AG04449 (cell line): ENCODE measurements at regions not wholly inside any gene's neighbourhood (a gene's known extent, or its start where the extent isn't known, plus 50 kb on each side); places are given as distances from the start of the nearest gene placed in this dataset.

Experiments
- CTCF ChIA-PET: fragments of 350-600 bp; formaldehyde crosslinking; extraction: SDS; loops from one replicate; lab custom pipeline; 2021; ENCODE audit warnings: antibody characterized with exemption; lab: Yijun Ruan, JAX
- POLR2A ChIA-PET: fragments of 400-600, 350-600 bp; formaldehyde crosslinking; extraction: SDS; loops from one replicate; lab custom pipeline; 2020; ENCODE audit warnings: antibody characterized with exemption, inconsistent platforms; lab: Yijun Ruan, JAX
- DNase-seq: peaks from one replicate; pipeline ENCODE4 v3.0.0-alpha.2; 2010; ENCODE audit warnings: low read depth, low spot score
- H3K4me3 ChIP-seq: 2 replicates; pipeline ENCODE4 v1.5.1; 2011; ENCODE audit warnings: low read depth, mild to moderate bottlenecking, control low read depth, low read length
- TF ChIP-seq, protein P1 (sequence below): IDR thresholded peaks from one replicate; pipeline ENCODE4 v1.5.1; 2011; ENCODE audit warnings: mild to moderate bottlenecking, moderate library complexity, low read length, control low read depth, inconsistent platforms; ENCODE audit not compliant: insufficient read depth; ENCODE audit errors: missing control alignments

DNA sequence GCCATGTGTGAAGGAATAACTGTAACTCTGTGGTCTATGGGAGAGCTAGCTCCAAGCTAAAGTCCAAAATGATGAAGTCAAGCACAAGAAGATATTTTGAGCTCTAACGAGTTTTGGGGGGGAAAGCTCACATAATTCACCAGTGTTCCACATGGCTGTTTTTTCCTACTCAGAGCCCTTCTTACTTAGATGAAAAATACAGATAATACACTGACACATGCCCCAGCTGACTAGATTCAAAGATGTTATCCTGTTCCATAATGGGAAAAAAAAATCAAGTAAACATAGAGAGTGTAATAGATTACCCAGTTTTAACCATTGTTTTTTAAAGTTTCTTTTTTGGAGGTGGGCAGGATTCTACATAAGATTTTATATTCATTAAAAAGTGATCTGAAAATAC, 86.6 kb downstream of the PRLHR start:
- CTCF ChIA-PET = no interaction called here
- no peak overlapping the region for H3K4me3 ChIP-seq
- TF ChIP-seq, protein P1, sequence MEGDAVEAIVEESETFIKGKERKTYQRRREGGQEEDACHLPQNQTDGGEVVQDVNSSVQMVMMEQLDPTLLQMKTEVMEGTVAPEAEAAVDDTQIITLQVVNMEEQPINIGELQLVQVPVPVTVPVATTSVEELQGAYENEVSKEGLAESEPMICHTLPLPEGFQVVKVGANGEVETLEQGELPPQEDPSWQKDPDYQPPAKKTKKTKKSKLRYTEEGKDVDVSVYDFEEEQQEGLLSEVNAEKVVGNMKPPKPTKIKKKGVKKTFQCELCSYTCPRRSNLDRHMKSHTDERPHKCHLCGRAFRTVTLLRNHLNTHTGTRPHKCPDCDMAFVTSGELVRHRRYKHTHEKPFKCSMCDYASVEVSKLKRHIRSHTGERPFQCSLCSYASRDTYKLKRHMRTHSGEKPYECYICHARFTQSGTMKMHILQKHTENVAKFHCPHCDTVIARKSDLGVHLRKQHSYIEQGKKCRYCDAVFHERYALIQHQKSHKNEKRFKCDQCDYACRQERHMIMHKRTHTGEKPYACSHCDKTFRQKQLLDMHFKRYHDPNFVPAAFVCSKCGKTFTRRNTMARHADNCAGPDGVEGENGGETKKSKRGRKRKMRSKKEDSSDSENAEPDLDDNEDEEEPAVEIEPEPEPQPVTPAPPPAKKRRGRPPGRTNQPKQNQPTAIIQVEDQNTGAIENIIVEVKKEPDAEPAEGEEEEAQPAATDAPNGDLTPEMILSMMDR = no peak
- POLR2A ChIA-PET = no interaction called here
- no peak for DNase-seq

DNA sequence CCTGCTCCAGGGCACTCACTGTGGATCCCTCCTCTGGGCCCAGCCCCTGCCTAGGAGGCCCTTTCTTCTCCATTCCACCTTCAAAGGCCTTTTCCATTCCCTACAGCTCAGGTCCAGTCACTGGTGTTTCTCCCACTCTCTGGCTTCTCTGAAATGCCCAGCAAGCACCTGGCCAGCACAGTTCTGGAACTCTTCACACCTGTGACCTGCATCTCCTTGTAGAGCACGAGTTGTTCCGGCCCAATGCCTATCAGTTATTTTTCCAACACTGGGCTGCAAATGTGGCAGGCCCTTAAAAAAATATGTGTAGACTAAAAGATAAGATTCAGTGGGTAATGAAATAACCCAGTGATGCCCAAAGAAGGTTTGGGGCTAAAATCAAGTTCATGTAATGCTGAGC, 87.1 kb downstream of the PRLHR start:
- H3K4me3 ChIP-seq = no peak overlapping the region
- POLR2A ChIA-PET = no interaction called here
- CTCF ChIA-PET = no interaction called here
- no peak for DNase-seq
- TF ChIP-seq, protein P1 = no peak

DNA sequence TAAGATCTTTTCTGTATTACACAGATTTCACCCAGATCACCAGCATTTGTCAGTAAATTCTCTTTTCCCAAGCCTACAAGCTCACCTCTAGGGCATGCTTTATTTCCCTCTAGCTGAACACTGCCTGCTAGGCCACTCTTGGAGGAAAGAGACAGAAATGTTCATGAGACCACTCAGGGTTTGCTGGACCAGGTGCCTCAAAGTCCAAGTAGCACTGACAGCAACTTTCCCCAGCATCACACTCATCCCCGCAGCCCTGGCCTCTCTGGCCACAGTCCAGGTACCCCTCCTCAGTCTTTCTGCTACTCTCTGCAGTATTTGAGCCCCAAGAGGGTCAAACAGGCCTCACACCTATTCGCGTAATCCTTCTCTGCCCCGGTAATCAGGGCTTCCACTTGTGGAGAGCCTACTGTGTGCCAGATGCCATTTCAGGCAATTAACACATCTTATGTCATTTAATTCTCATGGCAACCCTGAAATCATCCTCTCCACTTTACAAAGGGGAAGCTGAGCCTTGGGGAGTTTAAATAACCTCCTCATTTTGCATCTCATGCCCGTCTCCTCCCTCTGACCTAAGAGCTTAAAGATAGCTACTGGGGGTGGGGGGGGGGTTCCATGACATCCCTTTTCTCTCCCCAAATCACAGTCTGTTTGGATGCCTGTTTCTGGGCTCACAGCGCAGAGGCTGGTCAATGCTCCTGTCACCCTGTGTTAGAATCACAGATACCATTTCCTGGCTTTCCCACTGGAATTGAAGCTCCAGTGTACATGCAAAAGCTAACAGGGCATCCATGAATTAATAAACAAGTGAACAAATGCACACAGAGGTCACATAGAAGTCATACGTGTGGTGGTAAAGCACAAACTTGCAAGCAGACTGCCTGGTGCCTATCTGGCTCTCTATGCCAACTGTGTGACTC, 88.5 kb downstream of the PRLHR start:
- DNase-seq = no peak
- CTCF ChIA-PET = no interaction called here
- POLR2A ChIA-PET = no interaction called here
- TF ChIP-seq, protein P1 = no peak
- no peak overlapping the region for H3K4me3 ChIP-seq

DNA sequence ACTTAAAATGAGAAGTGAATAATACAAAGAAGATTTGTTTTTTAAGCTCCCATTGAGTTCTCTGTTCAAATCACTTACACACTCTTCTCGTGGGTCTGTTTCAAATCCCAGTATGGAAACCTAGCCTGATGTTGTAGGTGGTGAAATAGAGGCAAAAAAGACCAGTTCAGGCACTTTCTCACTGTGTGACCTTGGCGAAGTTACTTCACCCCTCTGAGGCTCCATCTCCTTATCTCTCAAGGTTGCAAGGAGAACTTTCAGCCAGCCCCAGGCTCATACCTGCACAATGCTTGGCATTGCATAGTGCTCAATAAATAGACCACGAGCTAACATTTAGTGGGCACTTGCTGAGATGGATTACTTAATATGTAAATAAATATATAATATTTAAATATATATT, 90.1 kb downstream of the PRLHR start:
- CTCF ChIA-PET = interaction anchor here (1.2 kb wide), 1 partner anchor 46 kb away, joined by 3 read pairs; no protein-coding TSS in a partner anchor

DNA sequence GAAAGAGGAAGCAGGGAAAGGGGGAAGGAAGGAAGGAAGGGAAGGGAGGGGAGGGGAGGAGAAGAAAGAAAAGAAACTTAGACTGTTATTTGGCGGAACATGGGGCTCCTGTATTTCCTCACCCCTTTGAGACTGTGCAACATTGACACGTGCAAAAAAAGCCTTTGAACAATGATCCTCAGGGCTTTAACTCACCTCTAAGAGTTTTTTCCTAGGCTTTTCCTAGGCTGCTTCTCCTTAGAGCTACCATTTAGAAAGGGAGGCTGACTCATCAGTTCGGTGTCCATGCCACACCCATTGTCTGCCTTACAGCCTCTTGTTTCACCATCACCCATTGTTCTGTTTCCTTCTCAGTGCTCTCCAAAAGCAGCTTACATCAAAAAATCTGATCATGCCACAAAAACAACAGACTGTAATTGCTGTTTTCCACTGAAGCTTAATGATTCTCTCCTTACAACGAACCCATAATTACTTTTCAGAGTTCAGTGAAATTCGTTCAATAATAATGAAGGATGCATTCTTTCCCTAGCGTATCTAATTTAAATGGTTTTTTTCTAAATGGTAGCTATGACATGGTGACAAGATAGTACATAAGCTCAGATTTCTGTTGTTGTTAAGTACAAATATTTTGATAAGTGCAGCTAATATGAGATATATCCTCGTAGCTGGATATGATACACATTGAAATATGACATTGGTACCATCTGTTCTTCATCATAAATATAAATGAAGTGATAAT, 90.8 kb downstream of the PRLHR start:
- ChIA-PET POLR2A (no interaction called here), CTCF (interaction anchor here (1.2 kb wide), 1 partner anchor 45 kb away, joined by 3 read pairs; no protein-coding TSS in a partner anchor)
- TF ChIP-seq, protein P1 = no peak
- H3K4me3 ChIP-seq = no peak overlapping the region
- DNase-seq = no peak

More for the DNA sequence above, 90.1 kb downstream of the PRLHR start:
- TF ChIP-seq, protein P1 = no peak
- DNase-seq = no peak
- POLR2A ChIA-PET = no interaction called here
- H3K4me3 ChIP-seq = no peak overlapping the region

DNA sequence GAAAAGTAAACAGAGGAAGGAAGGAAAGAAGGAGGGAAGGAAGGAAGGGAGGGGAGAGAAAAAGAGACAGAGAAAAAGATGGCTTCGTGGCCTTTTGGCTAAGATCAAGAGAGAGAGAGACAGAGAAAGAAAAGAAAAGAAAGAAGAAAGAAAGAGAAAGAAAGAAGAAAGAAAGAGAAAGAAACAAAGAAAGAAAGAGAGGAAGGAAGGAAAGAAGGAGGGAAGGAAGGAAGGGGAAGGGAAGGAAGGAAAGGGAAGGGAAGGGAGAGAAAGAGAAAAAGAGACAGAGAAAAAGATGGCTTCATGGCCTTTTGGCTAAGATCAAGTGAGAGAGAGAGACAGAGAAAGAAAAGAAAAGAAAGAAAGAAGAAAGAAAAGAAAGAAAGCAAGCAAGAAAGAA, 91.4 kb downstream of the PRLHR start:
- DNase-seq = no peak
- ChIA-PET POLR2A (no interaction called here), CTCF (interaction anchor here (1.2 kb wide), 1 partner anchor 45 kb away, joined by 3 read pairs; no protein-coding TSS in a partner anchor)
- no peak overlapping the region for H3K4me3 ChIP-seq
- TF ChIP-seq, protein P1 = no peak
